Activated CD4-positive, alpha-beta T cell treated with anti-CD3 and anti-CD28 coated beads, Interleukin-2, amount 50 U/mL, for 48 hours (primary cell): ENCODE measurements at regions not wholly inside any gene's neighbourhood (a gene's known extent, or its start where the extent isn't known, plus 50 kb on each side); places are given as distances from the start of the nearest gene placed in this dataset.
"Not testable (repeated sequence)": the region's sequence is repeated elsewhere in the genome, so short reads cannot be mapped to it uniquely, and the experiment has no call there.

Experiments used
- DNase-seq, 2 experiments: peaks; one replicate each; pipeline ENCODE4 v3.0.0-alpha.2; 2020

DNA sequence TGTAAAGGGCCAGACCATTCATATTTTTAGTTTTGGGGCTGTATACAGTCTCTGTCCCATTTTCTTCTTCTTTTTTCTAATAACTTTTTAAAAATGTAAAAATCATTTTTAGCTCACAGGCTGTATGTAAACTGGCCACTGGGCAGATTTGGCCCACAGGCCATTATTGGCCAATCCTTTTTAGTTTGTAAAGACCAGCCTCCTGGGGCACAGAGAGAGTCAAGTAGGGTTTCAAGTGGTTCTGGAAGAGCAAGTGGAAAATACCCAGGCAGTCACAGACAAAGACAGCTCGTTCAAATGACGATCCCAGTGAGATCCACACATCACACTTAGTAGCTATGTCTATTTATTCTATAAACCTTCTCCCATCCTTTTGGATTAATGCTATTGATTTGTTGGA lies 150.2 kb upstream of the ARHGAP20 start:
- no peak for DNase-seq

- no peak for DNase-seq
Measured at GRCh38 chr11:110860461-110860860, 148.2 kb upstream of the ARHGAP20 start.

DNA sequence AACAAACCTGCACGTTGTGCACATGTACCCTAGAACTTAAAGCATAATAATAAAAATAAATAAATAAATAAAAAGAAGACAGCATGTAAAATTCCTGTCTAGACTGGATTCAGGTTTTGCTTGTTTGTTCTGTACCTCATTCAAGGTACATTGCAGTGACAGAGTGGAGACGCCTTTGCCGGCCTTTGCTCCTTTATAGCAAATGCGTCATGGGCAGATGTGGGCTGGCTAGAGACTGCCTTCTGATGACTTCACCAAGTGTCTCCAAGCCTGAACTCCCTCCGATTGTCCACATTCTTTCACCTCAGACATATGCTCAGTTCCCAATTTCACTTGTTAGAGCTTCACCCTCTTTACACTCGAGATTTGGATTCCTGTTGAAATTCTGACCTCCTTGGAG lies 147.8 kb upstream of the ARHGAP20 start:
- no peak for DNase-seq

DNA sequence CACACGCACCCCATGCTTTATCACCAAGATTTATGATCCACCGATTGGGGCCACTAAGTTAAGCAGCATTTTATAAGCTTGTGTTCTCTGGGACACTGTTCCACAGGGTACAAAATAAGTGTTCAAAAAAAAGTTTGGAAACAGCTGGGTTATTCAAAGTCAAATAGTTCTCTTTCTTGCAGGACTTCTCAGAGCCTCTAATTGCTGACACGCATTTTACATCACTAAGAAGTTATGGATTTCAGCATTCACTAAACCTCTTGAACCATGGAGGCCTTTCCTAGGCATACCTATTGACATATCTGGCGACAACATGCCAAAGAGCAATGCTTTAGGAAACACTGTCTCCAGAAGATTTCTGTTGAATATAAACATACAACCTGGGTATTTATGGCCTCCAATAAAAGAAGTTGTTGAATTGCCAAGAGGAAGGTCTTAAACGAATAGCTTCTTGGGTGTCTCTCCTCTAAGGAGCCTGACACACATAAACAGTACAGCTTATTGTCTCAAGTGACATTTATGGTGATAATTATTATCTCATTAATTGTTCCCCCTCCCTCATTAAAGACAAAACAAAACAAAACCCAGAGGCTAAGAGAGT lies 147.1 kb upstream of the ARHGAP20 start:
- DNase-seq, result no peak

GRCh38 chr11:110858547-110858921 lies 146.3 kb upstream of the ARHGAP20 start:
- no peak for DNase-seq

DNA sequence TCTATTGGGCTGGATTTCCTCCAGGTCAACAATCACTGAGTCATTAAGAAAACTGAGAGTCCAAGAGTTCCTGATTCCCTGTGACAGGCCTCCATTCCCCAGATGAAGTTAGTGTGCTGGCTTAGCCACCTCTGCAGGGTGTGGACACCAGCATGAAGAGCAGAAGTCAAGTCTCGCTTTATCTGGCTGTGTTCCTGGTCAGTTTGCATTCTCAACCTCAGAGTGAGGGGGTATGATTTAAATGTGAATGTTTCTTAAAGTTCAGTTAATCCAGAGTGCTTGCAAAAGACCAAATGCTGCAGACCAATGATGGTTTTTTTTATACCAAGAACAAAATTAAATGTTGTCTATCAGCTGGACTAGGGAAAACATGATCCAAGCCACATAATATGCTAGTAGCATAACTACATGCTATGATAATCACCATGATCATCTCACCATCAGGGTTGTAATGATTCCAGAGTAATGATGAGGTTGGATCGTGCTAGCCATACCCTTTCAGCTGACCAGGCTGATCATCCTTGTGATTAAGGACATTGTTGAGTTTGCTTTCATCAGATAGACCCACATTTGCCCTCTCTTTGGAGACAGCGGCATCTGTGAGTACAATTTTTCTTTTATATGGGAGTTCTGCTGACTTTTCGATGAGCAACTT lies 145.8 kb upstream of the ARHGAP20 start:
- DNase-seq, result no peak

GRCh38 chr11:110856996-110857812 lies 145.0 kb upstream of the ARHGAP20 start:
- no peak for DNase-seq

DNA sequence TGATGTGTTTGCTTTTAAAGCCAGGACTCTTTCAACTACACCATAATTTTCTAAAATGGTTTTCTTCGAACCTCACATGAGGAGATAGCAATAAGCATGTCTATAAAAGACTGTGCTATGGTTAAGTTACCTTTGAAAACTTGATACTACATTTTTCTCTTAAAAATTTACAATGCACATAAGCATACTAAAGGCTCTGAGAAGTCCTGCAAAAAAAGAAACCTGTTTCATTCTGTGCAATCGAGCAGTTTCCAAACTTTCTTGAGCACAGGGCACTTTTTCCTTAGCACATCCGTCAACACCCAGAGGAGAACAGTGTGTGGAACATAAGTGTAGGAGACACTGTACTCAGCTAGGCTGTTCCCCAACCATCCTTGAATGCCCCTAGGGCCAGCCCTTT lies 144.1 kb upstream of the ARHGAP20 start:
- no peak for DNase-seq

- no peak for DNase-seq
Measured at GRCh38 chr11:110855191-110855590, 143.0 kb upstream of the ARHGAP20 start.

DNA sequence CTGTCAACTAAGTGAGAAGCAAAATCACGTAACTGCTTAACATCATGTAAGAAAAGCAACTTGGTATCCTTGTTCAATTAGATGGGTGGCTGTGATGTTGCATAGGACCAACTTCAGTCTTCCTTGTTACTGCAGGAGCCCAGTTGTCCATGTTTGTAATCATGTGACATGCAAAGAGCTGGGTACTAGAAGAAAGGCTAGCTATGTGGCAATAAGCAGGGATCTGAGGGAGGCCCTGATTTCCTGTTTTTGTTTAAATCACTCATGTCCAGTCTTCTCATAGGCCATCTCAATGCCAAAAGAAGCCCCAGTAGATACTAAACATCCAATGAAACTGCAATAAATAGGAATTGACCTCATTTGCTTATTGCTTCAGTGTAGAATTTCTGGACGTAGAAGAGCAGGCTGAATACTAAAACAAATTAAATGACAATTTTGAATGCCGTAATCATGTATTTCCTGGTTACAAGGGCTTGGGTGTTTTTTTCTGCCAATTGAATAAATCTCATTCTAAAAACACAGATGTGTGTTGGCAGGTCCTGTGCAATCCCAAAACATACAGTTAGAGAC lies 140.8 kb upstream of the ARHGAP20 start:
- DNase-seq, result no peak

DNA sequence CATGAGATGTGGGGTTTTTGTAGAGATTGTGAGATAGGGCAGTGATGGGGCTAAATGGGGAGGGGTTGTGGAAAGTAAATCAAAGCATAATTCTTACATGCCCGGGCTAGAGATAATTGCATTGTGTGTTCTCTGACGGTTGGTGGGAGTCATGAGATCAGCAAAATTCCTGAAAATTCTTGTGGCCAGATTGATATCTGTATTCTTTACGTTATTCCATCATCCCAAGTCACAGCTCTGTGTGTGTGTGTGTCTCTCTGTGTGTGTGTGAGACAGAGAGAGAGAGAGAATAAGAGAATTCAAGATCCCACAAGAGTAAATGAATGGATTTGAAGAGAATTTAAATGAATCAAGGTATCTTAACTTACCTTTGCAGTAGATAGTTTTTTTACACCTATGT lies 138.6 kb upstream of the ARHGAP20 start:
- no peak for DNase-seq

DNA sequence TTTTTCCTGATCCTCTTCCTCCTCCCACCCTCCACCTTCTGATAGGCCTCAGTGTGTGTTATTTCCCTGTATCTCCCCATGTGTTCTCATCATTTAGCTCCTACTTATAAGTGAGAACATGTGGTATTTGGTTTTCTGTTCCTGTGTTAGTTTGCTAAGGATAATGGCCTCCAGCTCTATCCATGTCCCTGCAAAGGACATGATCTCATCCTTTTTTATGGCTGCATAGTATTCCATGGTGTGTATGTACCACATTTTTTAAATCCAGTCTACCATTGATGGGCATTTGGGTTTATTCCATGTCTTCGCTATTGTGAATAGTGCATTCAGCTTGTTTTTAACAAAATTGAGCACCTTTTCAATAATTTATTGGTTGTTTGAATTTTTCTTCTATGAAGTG lies 130.8 kb upstream of the ARHGAP20 start:
- DNase-seq, result not testable (repeated sequence)

DNA sequence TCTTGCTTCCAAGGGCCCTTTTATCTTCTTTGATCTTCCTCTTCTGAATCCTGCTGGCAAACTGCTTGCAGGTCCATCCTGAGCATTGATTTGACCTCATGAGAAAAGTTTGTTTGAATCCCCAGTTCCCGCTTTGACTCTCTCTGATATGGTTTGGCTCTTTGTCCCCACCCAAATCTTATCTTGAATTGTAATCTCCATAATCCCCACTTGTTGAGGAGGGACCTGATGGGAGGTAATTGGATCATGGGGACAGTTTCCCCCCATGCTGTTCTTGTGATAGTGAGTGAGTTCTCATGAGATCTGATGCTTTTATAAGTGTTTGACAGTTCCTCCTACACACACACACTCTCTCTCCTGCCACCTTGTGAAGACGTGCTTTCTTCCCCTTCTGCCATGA lies 126.6 kb upstream of the ARHGAP20 start:
- DNase-seq, result no peak

- DNase-seq, result no peak
Measured at GRCh38 chr11:110837603-110838002, 125.4 kb upstream of the ARHGAP20 start.

GRCh38 chr11:110835106-110835505 lies 122.9 kb upstream of the ARHGAP20 start:
- no peak for DNase-seq

GRCh38 chr11:110833033-110833484 lies 120.8 kb upstream of the ARHGAP20 start:
- no peak for DNase-seq

GRCh38 chr11:110832539-110832938 lies 120.3 kb upstream of the ARHGAP20 start:
- no peak for DNase-seq

- DNase-seq, result no peak
Measured at GRCh38 chr11:110832080-110832479, 119.8 kb upstream of the ARHGAP20 start.

DNA sequence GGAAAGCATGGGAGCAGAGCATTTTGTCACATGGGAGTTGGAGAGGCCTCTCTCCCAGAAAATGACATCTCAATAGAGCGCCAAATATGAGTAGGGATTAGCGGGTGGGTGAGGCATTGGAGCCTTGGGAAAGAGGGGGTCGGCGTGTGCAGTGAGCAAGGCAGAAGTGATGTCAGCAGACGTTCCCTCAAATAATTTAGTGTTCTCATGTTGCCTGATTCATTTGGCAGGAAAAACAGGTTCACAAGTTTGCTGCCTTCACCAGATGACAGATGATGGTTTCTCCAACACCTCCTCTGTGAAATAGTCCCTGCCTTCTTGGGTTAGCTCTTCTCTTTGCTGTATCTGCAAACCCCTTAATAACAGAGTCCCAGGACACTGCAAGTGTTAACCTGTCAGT lies 118.5 kb upstream of the ARHGAP20 start:
- no peak for DNase-seq

DNA sequence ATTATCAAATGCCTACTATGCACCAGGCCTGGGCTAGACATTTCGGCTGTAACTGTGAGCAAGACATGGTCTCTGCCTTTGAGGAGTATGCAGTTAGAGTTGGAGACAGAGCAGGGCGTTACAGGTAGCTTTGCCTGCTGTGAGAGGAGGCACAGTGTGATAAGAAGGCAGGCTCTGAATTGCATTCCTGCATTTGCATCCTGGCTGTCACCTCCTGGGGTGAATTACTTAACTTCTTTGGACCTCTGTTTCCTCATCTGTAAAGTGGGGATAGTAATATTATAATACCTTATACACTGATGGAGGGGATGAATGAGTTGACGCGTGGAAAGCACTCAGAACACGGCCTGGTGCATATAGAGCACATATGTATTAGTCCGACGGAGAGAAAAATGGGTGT lies 118.1 kb upstream of the ARHGAP20 start:
- DNase-seq, result no peak

- DNase-seq, result no peak
Measured at GRCh38 chr11:110829873-110830272, 117.6 kb upstream of the ARHGAP20 start.

DNA sequence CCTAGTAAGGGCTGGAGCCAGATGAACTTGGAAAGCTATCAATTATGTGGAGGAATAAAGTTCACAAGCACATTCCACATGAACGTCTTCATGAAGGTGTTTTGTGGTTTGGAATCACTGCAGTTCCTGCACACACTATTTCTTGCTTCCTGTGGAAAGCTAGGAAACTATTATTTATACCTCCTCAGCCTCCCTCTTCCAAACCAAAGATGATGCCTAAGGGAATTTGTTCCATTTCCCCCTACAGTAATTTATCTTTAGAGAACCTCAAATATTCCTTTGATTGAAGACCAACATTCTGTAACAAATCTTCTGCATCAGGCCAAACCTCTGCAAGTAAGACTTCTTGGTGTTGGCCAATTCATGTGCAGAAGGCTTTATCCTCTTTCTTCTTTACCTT lies 115.8 kb upstream of the ARHGAP20 start:
- DNase-seq, result no peak

- no peak for DNase-seq
Measured at GRCh38 chr11:110827276-110827675, 115.0 kb upstream of the ARHGAP20 start.
